Activated naive CD8-positive, alpha-beta T cell treated with anti-CD3 and anti-CD28 coated beads for 36 hours (primary cell): ENCODE measurements at regions not wholly inside any gene's neighbourhood (a gene's known extent, or its start where the extent isn't known, plus 50 kb on each side); places are given as distances from the start of the nearest gene placed in this dataset.

Experiments used
- DNase-seq: peaks from one replicate; pipeline ENCODE4 v3.0.0; 2021
- H3K27ac Mint-ChIP-seq: one replicate; pipeline ENCODE4 v1.8.0; 2022; ENCODE audit warnings: mild to moderate bottlenecking, moderate library complexity, mixed read lengths
- H3K27me3 Mint-ChIP-seq: one replicate; pipeline ENCODE4 v1.8.0; 2022; ENCODE audit warnings: mild to moderate bottlenecking, mixed read lengths
- H3K36me3 Mint-ChIP-seq: one replicate; pipeline ENCODE4 v1.8.0; 2021; ENCODE audit warnings: mild to moderate bottlenecking, mixed read lengths
- H3K4me1 Mint-ChIP-seq: one replicate; pipeline ENCODE4 v1.8.0; 2021; ENCODE audit warnings: mixed read lengths
- H3K4me3 Mint-ChIP-seq: one replicate; pipeline ENCODE4 v1.8.0; 2022; ENCODE audit warnings: mild to moderate bottlenecking, moderate library complexity, mixed read lengths
- H3K9me3 Mint-ChIP-seq: one replicate; pipeline ENCODE4 v1.8.0; 2022; ENCODE audit warnings: mixed read lengths

DNA sequence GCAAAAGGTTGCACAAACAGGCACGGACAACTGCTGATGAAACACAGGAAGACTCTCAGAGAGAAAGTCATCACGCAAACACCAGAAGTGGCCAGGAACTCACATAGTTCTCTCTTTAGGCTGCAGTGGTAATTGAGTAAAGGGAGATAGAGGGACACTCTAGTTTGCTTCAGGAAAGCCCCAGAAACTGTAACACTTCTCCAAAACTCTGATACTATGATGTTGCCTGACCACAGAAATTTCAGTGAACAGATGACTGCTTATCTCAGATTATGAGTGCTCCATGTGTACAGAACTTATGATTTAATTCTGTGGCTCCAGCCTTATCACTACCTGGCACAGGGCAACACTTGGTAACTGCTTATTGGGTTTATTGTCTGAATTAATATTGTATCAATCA, 311.5 kb upstream of the GYPC start:
- Mint-ChIP-seq H3K9me3 (no peaks in the 10 kb centered on the region), H3K36me3 (no peaks in the 10 kb centered on the region), H3K4me1 (no peaks in the 10 kb centered on the region), H3K27me3 (no peaks in the 10 kb centered on the region), H3K27ac (no peak overlapping the region), H3K4me3 (no peak overlapping the region)
- no peak for DNase-seq

DNA sequence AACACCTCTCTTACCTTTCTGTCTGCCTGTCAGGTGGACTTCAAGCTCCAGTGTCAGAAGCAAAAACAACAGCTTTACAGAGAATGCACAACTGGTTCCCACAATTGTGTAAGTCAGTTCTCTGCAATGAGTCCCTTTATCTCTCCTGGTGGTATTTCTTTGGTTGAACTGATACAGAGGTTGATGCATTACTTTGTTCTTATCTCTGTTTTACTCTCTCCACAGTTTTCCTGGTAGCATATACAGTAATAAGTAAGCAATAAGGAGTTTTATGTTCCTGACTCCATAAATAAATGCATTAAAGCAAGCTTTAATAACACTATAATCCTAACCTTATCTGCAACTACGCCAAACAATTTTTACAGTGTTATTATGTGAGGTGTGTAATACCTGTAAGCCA, 310.3 kb upstream of the GYPC start:
- Mint-ChIP-seq H3K36me3 (no peaks in the 10 kb centered on the region), H3K4me3 (no peak overlapping the region), H3K27ac (no peak overlapping the region), H3K9me3 (no peaks in the 10 kb centered on the region), H3K4me1 (no peaks in the 10 kb centered on the region), H3K27me3 (peaks cover 4% of the 10 kb centered on the region)
- DNase-seq: no peak

DNA sequence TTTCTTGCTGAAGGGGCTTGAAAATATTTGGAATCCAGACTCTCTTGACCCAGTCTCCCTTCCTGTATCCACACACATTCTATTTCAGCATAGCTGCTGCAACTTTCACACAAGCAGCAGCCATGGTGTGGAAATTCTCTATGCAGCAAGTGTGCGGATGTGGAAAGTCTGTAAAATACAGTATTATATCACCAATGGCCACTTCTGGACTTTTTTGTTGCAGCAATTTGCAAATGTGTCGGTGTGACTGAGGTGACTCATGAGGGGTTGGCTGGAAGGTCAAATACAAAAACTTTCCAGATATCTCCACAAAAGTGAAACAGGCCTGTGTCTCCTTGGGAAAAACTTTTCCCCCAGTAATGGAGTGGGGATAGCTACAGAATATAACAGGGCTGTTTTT, 299.3 kb upstream of the GYPC start:
- H3K4me1 Mint-ChIP-seq: no peaks in the 10 kb centered on the region
- DNase-seq: no peak
- no peaks in the 10 kb centered on the region for H3K9me3 Mint-ChIP-seq
- no peak overlapping the region for H3K27ac Mint-ChIP-seq
- no peaks in the 10 kb centered on the region for H3K36me3 Mint-ChIP-seq
- H3K27me3 Mint-ChIP-seq: peaks cover 6% of the 10 kb centered on the region
- H3K4me3 Mint-ChIP-seq: no peak overlapping the region

DNA sequence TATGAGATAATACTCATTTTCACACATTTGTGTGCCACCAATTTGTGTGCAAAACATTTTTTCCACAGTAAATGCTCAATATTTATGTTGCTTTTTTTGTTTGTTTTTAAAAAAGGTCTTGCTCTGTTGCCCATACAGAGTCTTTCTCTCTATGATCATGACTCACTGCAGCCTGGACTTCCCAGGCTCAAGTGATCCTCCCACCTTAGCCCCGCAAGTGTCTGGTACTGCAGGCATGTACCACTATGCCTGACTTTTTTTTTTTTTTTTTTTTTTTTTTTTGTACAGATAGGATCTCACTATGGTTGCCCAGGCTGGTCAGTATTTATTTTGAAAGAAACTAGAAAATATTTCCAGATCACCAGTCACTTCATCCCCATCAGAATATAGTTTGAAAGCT, 297.8 kb upstream of the GYPC start:
- no peak overlapping the region for H3K27ac Mint-ChIP-seq
- no peaks in the 10 kb centered on the region for H3K36me3 Mint-ChIP-seq
- no peaks in the 10 kb centered on the region for H3K27me3 Mint-ChIP-seq
- no peak for DNase-seq
- H3K9me3 Mint-ChIP-seq: no peaks in the 10 kb centered on the region
- H3K4me1 Mint-ChIP-seq: no peaks in the 10 kb centered on the region
- H3K4me3 Mint-ChIP-seq: no peak overlapping the region

DNA sequence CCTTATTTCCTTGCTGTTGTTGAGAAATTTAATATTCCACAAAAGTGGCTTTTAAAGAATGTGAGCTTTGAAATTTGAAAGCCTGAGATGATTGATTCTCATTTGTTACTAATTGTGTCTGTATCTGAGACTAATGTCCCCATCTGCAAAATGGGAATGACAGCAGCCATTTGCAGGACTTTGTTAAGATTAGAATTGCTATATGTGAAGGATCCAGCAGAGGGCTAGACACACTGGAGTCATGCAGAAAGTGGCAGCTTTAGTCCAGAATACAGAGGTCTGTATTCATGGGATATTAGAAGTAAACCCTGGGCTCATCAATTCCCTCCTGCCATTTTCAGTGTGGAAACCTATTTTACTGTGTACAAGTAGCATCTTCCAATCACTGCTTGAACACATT, 296.5 kb upstream of the GYPC start:
- DNase-seq: no peak
- H3K36me3 Mint-ChIP-seq: no peaks in the 10 kb centered on the region
- no peaks in the 10 kb centered on the region for H3K9me3 Mint-ChIP-seq
- no peak overlapping the region for H3K27ac Mint-ChIP-seq
- H3K27me3 Mint-ChIP-seq: no peaks in the 10 kb centered on the region
- no peak overlapping the region for H3K4me3 Mint-ChIP-seq
- no peaks in the 10 kb centered on the region for H3K4me1 Mint-ChIP-seq

DNA sequence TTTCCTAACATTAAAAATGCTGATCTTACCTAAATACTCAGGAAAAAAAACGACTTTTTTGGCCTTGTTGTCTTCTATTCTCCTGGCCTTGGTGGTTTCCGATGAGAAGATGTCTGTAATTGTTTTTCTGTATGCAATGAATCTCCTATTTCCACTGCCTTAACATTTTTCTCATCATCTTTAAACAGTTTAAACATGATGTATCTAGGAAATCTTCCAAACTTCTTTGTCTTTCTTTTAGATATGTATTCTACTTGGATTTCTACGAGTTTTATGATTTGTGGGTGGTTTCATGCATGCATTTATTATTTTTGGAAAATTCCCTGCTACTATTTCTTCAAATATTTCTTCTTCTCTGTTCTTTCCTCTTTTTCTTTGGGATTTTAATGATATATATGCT, 288.6 kb upstream of the GYPC start:
- no peaks in the 10 kb centered on the region for H3K4me1 Mint-ChIP-seq
- H3K27me3 Mint-ChIP-seq: no peaks in the 10 kb centered on the region
- no peaks in the 10 kb centered on the region for H3K9me3 Mint-ChIP-seq
- no peaks in the 10 kb centered on the region for H3K36me3 Mint-ChIP-seq
- no peak for DNase-seq
- H3K27ac Mint-ChIP-seq: no peak overlapping the region
- no peak overlapping the region for H3K4me3 Mint-ChIP-seq

DNA sequence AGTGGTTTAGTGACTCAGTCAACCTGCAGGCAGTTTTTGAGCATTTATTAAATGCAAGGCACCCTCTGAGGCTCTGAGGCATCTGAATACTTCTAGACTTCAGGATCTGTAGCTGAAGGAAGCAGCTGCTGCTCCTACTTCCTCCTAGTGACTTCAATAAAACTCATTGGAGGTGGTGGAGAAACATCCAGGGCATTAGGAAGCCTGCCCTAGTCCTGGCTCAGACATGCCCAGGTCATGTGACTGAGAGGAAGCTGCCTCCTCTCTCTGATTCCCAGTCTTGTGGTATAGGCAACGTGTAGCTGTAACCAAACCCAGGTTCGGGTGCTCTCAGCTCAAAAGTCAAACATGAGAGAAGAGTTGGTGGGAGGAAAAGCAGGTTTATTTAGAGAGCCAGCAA, 287.2 kb upstream of the GYPC start:
- H3K36me3 Mint-ChIP-seq: no peaks in the 10 kb centered on the region
- H3K4me3 Mint-ChIP-seq: no peak overlapping the region

DNA sequence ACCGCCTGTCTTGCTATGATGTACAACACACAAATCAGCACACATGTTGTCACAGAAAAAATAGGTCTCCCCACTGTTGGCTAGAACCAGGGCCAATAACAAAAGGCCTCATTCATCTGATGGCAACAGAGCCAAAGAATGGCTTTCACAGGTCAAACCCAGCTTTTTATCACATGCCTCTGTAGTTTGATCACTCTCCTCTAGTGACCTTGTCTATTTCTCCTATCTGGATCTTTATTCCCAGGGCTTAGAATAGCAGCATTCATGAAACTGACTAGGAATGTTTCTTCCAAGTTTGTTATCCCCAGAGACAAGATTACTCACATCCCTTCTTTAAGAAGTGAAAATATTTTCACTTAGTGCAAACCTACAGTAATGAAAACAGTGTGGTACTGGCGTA, 285.8 kb upstream of the GYPC start:
- Mint-ChIP-seq H3K4me3 (no peak overlapping the region), H3K27me3 (no peaks in the 10 kb centered on the region), H3K36me3 (no peaks in the 10 kb centered on the region), H3K27ac (no peak overlapping the region), H3K9me3 (no peaks in the 10 kb centered on the region), H3K4me1 (no peaks in the 10 kb centered on the region)
- DNase-seq: no peak

More for the DNA sequence above, 287.2 kb upstream of the GYPC start:
- H3K27me3 Mint-ChIP-seq: no peaks in the 10 kb centered on the region
- no peak for DNase-seq
- H3K4me1 Mint-ChIP-seq: no peaks in the 10 kb centered on the region
- no peak overlapping the region for H3K27ac Mint-ChIP-seq
- H3K9me3 Mint-ChIP-seq: no peaks in the 10 kb centered on the region

DNA sequence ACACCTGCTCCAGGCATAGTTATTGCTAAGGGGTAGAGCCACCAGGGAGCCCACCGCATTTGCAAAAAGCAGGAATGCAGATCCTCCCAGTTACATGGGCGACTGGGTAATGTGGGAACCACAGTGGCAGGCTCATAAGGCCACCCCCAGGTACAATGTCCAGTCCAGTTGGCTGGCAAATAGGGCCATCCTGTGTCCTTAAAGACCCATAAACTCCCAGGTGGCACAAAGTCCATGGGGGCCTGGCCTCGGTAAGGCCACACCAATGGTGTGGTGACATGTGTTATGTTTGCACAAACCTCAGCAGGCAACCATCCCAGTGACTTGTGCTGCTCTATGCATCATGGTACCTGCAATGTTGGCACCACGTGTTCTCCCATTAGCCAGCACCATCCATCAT, 283.6 kb upstream of the GYPC start:
- Mint-ChIP-seq H3K27ac (no peak overlapping the region), H3K9me3 (no peaks in the 10 kb centered on the region), H3K4me3 (no peak overlapping the region), H3K27me3 (no peaks in the 10 kb centered on the region), H3K36me3 (no peaks in the 10 kb centered on the region), H3K4me1 (no peaks in the 10 kb centered on the region)
- DNase-seq: no peak

DNA sequence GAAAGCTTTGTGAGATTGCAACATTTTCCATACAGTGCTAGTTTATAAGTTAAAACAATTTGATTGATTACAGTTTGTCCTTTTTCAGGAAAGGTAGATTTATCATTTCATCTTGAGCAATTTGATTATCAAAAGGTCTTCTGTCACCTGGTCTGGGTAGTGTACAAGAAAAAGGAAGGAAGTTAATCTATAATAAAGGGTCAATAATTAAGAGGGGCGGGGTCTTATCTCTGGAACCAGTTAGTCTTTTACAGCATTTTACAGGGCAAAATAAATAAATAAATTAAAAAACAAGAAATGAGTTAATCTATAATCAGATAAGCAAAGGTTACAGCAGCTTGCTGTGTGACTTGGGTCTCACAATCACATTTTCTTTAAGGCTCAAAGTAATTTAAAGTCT, 277.8 kb upstream of the GYPC start:
- peaks cover 16% of the 10 kb centered on the region for H3K27me3 Mint-ChIP-seq
- H3K27ac Mint-ChIP-seq: no peak overlapping the region
- no peak for DNase-seq
- no peaks in the 10 kb centered on the region for H3K9me3 Mint-ChIP-seq
- no peaks in the 10 kb centered on the region for H3K4me1 Mint-ChIP-seq
- no peaks in the 10 kb centered on the region for H3K36me3 Mint-ChIP-seq
- H3K4me3 Mint-ChIP-seq: no peak overlapping the region

DNA sequence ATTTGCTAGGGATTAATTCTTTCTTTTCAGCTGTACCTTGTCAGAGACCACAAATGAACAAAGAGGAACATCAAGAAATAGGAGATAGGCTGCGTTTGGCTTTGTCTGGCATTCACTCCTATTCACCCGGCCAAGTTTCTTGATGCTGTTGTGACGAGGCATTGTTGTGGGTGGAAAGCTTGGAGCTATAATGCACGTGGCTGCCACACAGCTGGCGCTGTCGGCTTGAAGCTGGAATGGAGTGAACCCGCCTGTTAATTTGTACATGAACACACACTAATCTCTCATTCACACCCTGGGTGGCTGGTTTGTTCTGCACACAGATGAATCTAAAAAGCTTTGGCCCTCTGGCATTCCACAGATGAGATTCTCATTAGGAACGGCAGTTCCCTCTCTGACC, 274.9 kb upstream of the GYPC start:
- Mint-ChIP-seq H3K27me3 (peaks cover 20% of the 10 kb centered on the region), H3K27ac (no peak overlapping the region), H3K4me1 (no peaks in the 10 kb centered on the region), H3K9me3 (peaks cover 3% of the 10 kb centered on the region), H3K36me3 (no peaks in the 10 kb centered on the region), H3K4me3 (no peak overlapping the region)
- no peak for DNase-seq

DNA sequence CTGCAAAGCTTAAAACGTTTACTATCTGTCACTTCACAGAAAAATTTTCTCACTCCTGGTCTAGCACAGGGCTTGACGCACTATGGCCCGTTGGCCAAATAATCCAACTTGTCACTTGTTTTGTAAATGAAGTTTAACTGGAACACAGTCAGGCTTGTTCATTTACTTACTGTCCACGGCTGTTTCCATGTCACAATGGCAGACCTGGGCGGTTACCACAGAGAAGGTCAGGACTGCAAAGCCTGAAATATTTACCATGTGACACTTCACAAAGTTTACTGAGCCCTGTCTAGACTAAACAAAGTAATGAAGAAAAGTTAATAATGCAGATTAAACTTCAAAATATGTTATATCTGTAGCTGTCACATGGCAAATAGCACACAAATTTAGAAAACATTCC, 273.0 kb upstream of the GYPC start:
- Mint-ChIP-seq H3K27me3 (peaks cover 23% of the 10 kb centered on the region), H3K4me3 (no peak overlapping the region), H3K27ac (no peak overlapping the region), H3K4me1 (no peaks in the 10 kb centered on the region), H3K36me3 (no peaks in the 10 kb centered on the region), H3K9me3 (peaks cover 16% of the 10 kb centered on the region)
- DNase-seq: no peak

DNA sequence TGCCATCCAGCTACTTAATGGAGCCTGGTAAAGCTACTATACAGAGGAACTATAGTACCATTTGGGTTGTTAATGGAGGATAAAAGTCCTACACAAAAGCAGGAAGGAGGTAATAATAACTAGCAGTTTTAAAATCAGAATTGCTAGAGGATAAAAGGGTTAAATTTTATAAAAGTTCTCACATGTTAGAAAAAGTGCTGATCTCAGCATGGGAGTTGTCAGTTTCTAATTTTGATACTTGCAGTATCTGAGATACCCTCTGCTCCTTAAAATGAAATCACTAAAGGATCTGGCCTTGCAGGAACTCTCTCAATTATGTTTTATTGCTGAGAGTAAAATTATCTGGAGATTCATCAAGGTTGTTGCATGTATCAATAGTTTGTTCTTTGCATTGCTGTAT, 272.2 kb upstream of the GYPC start:
- no peak for DNase-seq
- no peak overlapping the region for H3K4me3 Mint-ChIP-seq
- H3K27me3 Mint-ChIP-seq: peaks cover 23% of the 10 kb centered on the region
- H3K4me1 Mint-ChIP-seq: no peaks in the 10 kb centered on the region
- H3K27ac Mint-ChIP-seq: no peak overlapping the region
- no peaks in the 10 kb centered on the region for H3K36me3 Mint-ChIP-seq
- H3K9me3 Mint-ChIP-seq: peaks cover 16% of the 10 kb centered on the region

DNA sequence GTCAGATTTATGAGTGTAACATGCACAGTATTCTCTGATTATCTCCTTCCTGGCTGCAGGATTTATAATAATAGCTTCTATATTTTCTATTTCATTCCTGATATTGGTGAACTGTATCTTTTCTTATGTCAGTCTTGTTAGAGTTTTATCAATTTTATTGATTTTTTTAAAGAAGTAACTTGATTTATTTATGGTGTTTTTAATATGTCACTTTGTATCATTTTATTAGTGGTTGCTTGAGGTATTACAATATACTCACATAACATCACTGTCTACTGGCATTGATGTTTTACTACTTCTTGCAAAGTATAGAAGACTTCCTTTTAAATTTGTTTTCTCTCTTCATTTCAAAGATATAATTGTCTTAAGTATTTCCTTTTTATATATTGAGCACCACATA, 270.5 kb upstream of the GYPC start:
- no peaks in the 10 kb centered on the region for H3K36me3 Mint-ChIP-seq
- peaks cover 15% of the 10 kb centered on the region for H3K27me3 Mint-ChIP-seq
- no peak for DNase-seq
- H3K4me3 Mint-ChIP-seq: no peak overlapping the region
- H3K9me3 Mint-ChIP-seq: peaks cover 16% of the 10 kb centered on the region
- no peak overlapping the region for H3K27ac Mint-ChIP-seq
- no peaks in the 10 kb centered on the region for H3K4me1 Mint-ChIP-seq

DNA sequence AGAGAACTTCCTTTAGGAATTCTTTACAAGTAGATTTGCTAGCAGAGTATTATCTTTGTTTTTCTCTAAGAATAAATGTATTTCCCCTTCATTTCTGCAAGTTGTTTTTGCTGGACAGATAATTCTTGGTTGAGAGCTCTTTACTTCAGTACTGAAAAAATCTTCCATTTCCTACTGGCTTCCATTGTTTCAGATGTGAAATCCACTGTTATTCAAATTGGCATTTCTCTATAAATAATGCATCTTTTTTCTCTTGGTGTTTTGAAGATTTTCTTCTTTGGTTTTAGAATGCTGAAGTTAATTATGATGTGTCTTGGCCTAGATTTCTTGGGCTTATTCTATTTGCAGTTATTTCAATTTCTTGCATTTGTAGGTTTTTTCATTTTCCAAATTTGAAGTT, 270.0 kb upstream of the GYPC start:
- H3K36me3 Mint-ChIP-seq: no peaks in the 10 kb centered on the region
- no peak overlapping the region for H3K27ac Mint-ChIP-seq
- peaks cover 11% of the 10 kb centered on the region for H3K27me3 Mint-ChIP-seq
- peaks cover 17% of the 10 kb centered on the region for H3K9me3 Mint-ChIP-seq
- DNase-seq: no peak
- H3K4me1 Mint-ChIP-seq: no peaks in the 10 kb centered on the region
- no peak overlapping the region for H3K4me3 Mint-ChIP-seq

DNA sequence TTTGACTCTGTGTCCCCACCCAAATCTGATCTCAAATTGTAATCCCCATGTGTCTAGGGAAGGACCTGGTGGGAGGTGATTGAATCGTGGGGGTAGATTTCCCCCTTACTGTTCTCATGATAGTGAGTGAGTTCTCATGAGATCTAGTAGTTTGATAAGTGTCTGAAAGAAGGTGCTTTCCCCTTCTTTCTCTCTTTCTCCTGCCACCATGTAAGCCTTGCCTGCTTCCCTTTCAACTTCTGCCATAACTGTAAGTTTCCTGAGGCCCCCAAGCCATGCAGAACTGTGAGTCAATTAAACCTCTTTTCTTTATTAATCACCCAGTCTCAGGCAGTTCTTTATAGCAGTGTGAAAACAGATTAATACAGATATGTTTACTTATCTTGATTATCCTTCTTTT, 266.5 kb upstream of the GYPC start:
- DNase-seq: no peak
- Mint-ChIP-seq H3K4me1 (no peaks in the 10 kb centered on the region), H3K27me3 (peaks cover 10% of the 10 kb centered on the region), H3K4me3 (no peak overlapping the region), H3K27ac (no peak overlapping the region), H3K9me3 (peaks cover 17% of the 10 kb centered on the region), H3K36me3 (no peaks in the 10 kb centered on the region)

DNA sequence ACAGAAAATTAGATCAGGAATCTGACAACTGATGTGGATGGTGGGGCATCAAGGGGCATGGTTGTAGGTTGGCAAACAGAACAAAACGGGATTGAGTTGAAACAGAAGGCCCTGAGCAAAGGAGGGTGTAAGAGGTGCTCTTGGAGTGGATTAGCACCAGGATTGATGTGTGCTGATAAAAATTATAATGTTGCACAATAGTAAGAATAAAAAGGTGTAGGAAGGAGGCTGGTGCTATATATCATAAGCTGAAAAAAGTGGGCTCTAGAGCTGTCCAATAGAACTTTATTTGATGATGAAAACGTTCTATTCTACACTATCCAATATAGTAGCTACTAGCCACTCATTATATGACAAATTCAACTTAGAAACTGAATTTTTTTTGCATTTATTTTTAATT, 263.1 kb upstream of the GYPC start:
- Mint-ChIP-seq H3K4me3 (no peak overlapping the region), H3K9me3 (peaks cover 1% of the 10 kb centered on the region)
- DNase-seq: no peak

More for the DNA sequence above, 263.1 kb upstream of the GYPC start:
- H3K36me3 Mint-ChIP-seq: no peaks in the 10 kb centered on the region
- H3K27ac Mint-ChIP-seq: no peak overlapping the region
- peaks cover 26% of the 10 kb centered on the region for H3K27me3 Mint-ChIP-seq
- H3K4me1 Mint-ChIP-seq: no peaks in the 10 kb centered on the region
